Gastroesophageal sphincter (tissue), 4 donors: ENCODE measurements at regions not wholly inside any gene's neighbourhood (a gene's known extent, or its start where the extent isn't known, plus 50 kb on each side); places are given as distances from the start of the nearest gene placed in this dataset.

Source experiments
- ATAC-seq: fragments of 150-250 bp; one replicate; pipeline ENCODE4 v1.9.1; 2016; ENCODE audit warnings: mild to moderate bottlenecking, moderate library complexity
- H3K27ac ChIP-seq, 4 donors: fragments of 200-600 bp; sonication (generic) in 3 of 4; 1 replicate in 3 of 4; 2 replicates in 1 of 4; pipeline ENCODE4 v1.5.1; 2016 to 2019
- H3K27me3 ChIP-seq: fragments of 200-600 bp; sonication (generic); one replicate; pipeline ENCODE4 v1.5.1; 2019
- H3K36me3 ChIP-seq, 2 donors: fragments of 200-600 bp; sonication (generic); one replicate each; pipeline ENCODE4 v1.5.1; 2019; ENCODE audit warnings: control low read depth in 1 of 2
- H3K4me1 ChIP-seq, 3 donors: fragments of 200-600 bp; sonication (generic); 1 replicate in 2 of 3; 2 replicates in 1 of 3; pipeline ENCODE4 v1.5.1; 2016 to 2019; ENCODE audit warnings: control low read depth in 2 of 3
- H3K4me3 ChIP-seq, 2 donors: fragments of 200-600 bp; sonication (generic); one replicate each; pipeline ENCODE4 v1.5.1; 2019; ENCODE audit warnings: mild to moderate bottlenecking in 1 of 2, moderate library complexity in 1 of 2
- H3K9me3 ChIP-seq, 3 donors: fragments of 200-600 bp; sonication (generic); one replicate each; pipeline ENCODE4 v1.5.1; 2017 to 2019; ENCODE audit warnings: control low read depth in 2 of 3
- CTCF ChIP-seq, 4 experiments: fragments of 200-600 bp in 2 of 4; fragments of 450-650 bp in 2 of 4; sonication (generic) in 1 of 4; IDR thresholded peaks; one replicate each; pipeline ENCODE4 v1.5.1; 2017 to 2019; ENCODE audit warnings: antibody characterized with exemption in 4 of 4, mild to moderate bottlenecking in 2 of 4, moderate library complexity in 2 of 4
- EP300 ChIP-seq: sonication (generic); formaldehyde crosslinking; IDR thresholded peaks from one replicate; pipeline ENCODE4 v1.6.1; 2017; ENCODE audit warnings: antibody characterized with exemption, mild to moderate bottlenecking
- POLR2A ChIP-seq, 2 donors: fragments of 450-650 bp; IDR thresholded peaks; one replicate each; pipeline ENCODE4 v1.6.1; 2017; ENCODE audit warnings: antibody characterized with exemption in 2 of 2, mild to moderate bottlenecking in 2 of 2, moderate library complexity in 1 of 2
- POLR2AphosphoS5 ChIP-seq: sonication (generic); formaldehyde crosslinking; IDR thresholded peaks from one replicate; pipeline ENCODE4 v1.6.1; 2017; ENCODE audit warnings: antibody characterized with exemption
- WGBS, 2 donors: methylation state at CpG; one replicate each; pipeline ENCODE4 v1.1.5; 2018; ENCODE audit warnings: low coverage in 1 of 2; 5-methylcytosine and 5-hydroxymethylcytosine counted together

- no peak overlapping the region for H3K4me3 ChIP-seq
- H3K27me3 ChIP-seq = no peaks in the 10 kb centered on the region
- ATAC-seq = no peak
- no peak for TF ChIP-seq EP300
- TF ChIP-seq POLR2A (IDR thresholded peaks at IDR 0.05) = no peak
- no peak for TF ChIP-seq POLR2AphosphoS5
- no peak for TF ChIP-seq CTCF (IDR thresholded peaks at IDR 0.05)
- 79 to 100% methylated on average over 1 of the region's 1 CpG for WGBS, 2 donors
- H3K4me1 ChIP-seq = no peaks in the 10 kb centered on the region
- no peak overlapping the region for H3K27ac ChIP-seq
- no peaks in the 10 kb centered on the region for H3K36me3 ChIP-seq
- no peaks in the 10 kb centered on the region for H3K9me3 ChIP-seq
Measured at GRCh38 chr5:156031181-156031580, 295.8 kb upstream of the SGCD start.

- Histone ChIP-seq H3K36me3 (no peaks in the 10 kb centered on the region), H3K27me3 (no peaks in the 10 kb centered on the region), H3K27ac (no peak overlapping the region), H3K9me3 (no peaks in the 10 kb centered on the region), H3K4me3 (no peak overlapping the region), H3K4me1 (no peaks in the 10 kb centered on the region)
- no peak for ATAC-seq
- no peak for TF ChIP-seq CTCF (IDR thresholded peaks at IDR 0.05)
- TF ChIP-seq POLR2A (IDR thresholded peaks at IDR 0.05) = no peak
- TF ChIP-seq POLR2AphosphoS5 = no peak
- no peak for TF ChIP-seq EP300
Measured at GRCh38 chr5:156036640-156037039, 290.3 kb upstream of the SGCD start.

GRCh38 chr5:156037151-156037909 lies 289.6 kb upstream of the SGCD start:
- no peaks in the 10 kb centered on the region for H3K36me3 ChIP-seq
- H3K27ac ChIP-seq = no peak overlapping the region
- TF ChIP-seq EP300 (no peak), POLR2A (IDR thresholded peaks at IDR 0.05) (no peak), POLR2AphosphoS5 (no peak), CTCF (IDR thresholded peaks at IDR 0.05) (no peak)
- H3K4me3 ChIP-seq = no peak overlapping the region
- H3K4me1 ChIP-seq = no peaks in the 10 kb centered on the region
- 50 to 56% methylated on average over 2 of the region's 2 CpGs for WGBS, 2 donors
- H3K27me3 ChIP-seq = no peaks in the 10 kb centered on the region
- H3K9me3 ChIP-seq = no peaks in the 10 kb centered on the region
- ATAC-seq = no peak

GRCh38 chr5:156042726-156043125 lies 284.2 kb upstream of the SGCD start:
- no peak for ATAC-seq
- no peaks in the 10 kb centered on the region for H3K4me1 ChIP-seq
- TF ChIP-seq EP300 (no peak), POLR2A (IDR thresholded peaks at IDR 0.05) (no peak), CTCF (IDR thresholded peaks at IDR 0.05) (no peak), POLR2AphosphoS5 (no peak)
- H3K27me3 ChIP-seq = no peaks in the 10 kb centered on the region
- no peak overlapping the region for H3K27ac ChIP-seq
- no peaks in the 10 kb centered on the region for H3K36me3 ChIP-seq
- WGBS, 2 donors = 91 to 92% methylated on average over 1 of the region's 1 CpG
- H3K9me3 ChIP-seq = peaks cover 0 to 7% (median 0%) of the 10 kb centered on the region in 3 donors
- no peak overlapping the region for H3K4me3 ChIP-seq

- Histone ChIP-seq H3K4me3 (no peak overlapping the region), H3K4me1 (no peaks in the 10 kb centered on the region), H3K27me3 (no peaks in the 10 kb centered on the region), H3K27ac (no peak overlapping the region), H3K9me3 (peaks cover 0 to 7% (median 0%) of the 10 kb centered on the region in 3 donors), H3K36me3 (no peaks in the 10 kb centered on the region)
- no peak for TF ChIP-seq CTCF (IDR thresholded peaks at IDR 0.05)
- no peak for ATAC-seq
Measured at GRCh38 chr5:156043351-156043750, 283.6 kb upstream of the SGCD start.
